NCI-H1105 (cell line): ENCODE measurements at regions not wholly inside any gene's neighbourhood (a gene's known extent, or its start where the extent isn't known, plus 50 kb on each side); places are given as distances from the start of the nearest gene placed in this dataset.
"Not testable (repeated sequence)": the region's sequence is repeated elsewhere in the genome, so short reads cannot be mapped to it uniquely, and the experiment has no call there.

Source experiments
- DNase-seq: peaks from one replicate; lab custom pipeline; 2025; lab: John Stamatoyannopoulos, UW

DNA sequence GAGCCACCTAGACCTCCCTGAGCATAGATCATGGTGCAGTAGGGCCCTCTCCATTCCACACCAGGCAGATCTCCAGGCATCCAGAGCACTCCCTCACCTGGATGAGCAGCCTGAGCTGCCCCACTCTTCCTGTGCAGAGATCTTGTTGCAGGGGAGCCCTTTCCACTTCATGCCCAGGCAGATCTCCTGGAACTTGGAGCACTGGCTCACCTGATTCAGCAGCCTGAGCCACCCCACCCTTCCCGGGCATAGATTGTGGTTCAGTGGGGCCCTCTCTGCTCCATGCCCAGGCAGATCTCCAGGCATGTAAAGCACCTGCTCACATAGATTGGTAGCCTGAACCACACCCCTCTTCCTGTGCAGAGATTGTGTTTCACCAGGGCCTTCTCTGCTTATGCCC lies 78.0 kb downstream of the SEC16B start:
- DNase-seq = no peak

DNA sequence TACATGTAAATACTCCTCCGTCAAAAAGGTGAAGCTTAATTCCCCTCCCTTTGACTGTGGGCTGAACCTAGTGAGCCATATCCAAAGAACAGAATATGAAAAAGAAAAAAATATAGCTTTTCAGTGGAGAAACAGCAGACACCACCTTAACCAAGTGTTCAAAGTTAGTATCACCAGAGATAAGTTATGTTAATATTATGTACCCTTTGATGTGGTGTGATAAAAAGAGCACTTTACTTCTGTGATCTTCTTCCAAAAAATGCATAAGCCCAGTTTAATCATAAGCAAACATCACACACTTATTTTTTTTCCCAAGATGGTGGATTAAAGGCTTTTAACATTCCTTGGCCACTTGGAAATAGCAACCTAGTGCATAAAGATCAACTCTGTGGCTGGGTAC lies 79.4 kb downstream of the SEC16B start:
- DNase-seq = no peak

DNA sequence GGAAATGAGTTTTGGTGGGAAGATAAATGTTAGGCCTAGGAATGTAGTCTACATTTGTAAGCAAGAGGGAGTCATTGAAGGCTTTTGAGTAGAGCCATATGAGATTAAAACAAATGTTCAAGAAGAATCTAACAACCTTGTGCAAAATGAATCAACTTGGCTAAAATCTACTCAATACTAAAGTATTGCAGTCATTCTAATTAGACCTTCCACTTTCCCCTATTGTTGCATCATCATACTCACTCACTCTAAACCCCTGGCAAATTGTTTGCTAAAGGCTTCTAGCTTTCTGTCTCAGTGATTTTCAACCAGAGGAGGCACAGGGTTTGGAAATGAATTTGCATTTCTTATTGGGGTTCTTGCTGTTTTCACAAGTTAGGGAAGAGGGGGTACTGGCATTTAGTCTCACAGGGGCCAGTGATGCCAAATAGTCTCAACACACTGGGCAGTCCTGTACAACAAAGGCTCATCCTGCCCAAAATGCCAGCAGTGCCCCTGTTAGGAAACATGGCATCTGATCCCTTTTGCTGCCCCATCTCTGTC lies 85.3 kb downstream of the SEC16B start:
- DNase-seq = no peak

DNA sequence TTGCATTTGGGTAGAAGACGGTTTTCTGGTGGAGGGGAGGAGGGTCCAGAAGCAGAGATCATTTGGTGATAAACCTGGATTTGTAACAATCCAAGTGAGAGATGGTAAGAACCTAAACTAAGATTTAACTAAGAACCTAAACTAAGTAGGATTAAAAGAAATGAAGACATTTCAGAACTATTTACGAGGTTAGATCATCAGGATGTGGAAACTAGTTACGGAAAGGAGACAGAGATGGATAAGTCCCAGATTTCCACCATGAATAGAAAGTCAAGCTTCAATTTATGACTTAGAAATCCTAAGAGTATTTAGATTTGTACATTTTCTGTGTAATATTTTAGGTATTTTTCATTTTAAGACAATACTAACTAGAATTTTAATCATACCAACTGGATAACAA lies 86.3 kb downstream of the SEC16B start:
- no peak for DNase-seq

DNA sequence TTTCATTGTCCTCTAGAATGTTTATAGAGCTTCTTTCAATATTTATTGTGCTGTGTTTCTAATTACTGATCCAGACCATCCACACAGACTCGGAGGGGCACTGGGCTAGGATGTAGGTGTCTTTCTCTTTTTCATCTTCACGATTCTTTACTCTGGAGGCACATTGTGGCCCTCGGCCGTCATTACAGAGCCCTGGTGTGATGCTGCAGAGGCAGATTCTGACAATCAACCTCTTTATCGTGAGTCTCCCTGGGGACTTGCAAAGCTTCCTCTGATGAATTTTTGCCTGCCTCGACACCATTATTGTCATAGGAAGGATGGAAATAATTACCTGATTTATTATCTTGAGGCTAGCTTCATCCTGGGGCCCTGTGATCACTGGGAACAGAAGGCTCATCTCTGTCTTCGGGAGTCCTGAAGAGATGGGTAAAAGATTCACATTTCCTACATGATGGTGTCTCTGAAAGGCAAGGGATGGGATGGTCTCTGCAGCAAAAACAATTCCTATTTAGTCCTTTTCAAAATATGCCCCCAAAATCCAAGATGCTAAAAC lies 89.4 kb downstream of the SEC16B start:
- no peak for DNase-seq

DNA sequence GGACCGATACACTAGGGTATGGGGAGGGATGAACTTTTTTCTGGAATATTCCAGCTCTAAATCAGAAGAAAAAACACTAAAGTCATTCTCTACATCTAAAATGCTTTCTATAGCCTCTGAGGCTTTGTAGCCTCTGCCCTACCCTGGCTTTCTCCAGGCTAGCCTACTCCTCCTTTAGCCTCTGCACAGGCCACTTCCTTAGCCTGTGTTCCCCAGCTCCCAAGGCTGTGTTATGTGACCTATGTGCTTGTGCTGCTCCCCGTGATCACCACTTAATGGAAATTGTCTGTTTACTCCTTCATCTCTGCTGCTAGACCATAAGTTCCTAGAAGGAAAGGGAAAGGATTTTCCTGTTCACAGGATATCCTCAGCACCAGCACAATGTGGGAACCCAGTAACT lies 92.8 kb downstream of the SEC16B start:
- no peak for DNase-seq

DNA sequence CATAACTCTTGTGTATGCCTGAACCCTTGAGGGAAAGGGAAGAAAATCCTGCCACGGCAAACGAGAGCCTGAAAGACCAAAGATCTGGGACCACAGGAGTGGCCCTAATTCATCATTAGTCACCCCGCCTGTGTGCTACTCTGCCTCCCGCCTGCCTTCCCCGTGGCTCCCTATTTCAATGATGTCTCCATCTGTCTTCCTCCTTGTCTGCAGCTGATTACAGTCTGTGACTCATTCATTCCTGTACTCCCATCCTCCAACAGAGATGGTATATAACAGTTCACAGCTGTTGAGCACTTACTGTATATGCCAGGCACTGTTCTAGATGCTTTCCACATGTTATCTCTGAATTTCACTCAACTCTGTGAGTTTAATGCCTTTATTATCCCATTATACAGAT lies 96.6 kb downstream of the SEC16B start:
- DNase-seq = no peak

DNA sequence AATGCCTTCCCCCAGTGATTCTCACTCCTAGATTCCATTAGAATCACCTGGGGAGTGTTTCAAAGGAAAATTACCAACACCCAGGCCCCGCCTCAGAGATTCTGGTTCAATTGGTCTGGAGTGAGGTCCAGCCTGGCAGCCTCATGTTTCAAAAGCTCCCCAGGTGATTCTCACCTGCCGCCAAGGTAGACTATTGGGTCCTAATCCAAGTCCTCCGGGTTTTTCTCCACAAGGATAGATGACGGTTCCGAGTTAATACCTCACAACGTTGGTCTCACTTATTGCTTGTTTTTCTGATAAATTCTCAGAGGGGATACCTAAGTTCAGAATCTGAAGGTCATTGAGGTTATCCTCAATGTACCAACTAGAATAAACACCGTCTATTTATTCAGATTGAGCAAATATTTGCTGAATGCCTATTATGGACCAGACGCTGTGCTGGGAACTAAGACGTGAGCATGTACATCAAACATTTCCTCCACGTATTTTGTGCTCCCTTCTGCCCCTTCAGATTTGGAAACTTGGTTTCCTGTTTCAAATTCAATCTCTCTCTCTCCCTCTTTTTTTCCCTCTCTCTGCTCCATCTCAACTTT lies 97.5 kb downstream of the SEC16B start:
- no peak for DNase-seq

DNA sequence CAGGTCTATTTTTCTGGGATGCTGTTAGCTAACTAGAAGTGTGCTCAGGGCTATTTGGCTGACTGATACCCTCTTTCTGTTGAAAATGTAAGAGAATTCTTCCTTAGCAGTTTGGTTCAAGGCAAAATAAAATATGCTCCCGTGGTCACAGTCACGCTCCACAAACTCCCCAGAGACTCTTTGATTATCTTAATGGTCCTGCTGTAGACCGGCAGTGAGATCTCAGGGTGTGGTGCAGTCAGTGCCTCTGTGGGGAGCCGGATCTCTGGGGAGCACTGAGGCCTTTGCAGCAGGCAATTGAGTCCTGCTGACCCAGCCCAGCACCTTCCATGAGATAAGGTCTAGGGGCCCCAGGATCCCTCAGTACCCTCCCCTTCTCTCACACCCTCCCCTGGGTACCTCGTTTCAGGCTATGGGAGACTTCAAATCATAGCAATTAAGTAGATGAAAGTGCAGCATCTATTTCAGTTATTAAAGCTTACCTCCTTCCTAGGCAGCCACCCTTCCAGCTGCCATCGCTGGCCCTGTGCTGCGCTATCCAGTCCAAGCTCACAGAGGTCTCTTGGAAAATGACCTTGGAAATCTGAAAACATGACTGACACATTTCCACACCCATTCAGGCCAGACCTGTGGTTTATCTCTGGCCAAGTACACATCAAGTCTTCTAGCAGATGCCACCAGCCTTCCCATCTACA lies 98.1 kb downstream of the SEC16B start:
- no peak for DNase-seq

DNA sequence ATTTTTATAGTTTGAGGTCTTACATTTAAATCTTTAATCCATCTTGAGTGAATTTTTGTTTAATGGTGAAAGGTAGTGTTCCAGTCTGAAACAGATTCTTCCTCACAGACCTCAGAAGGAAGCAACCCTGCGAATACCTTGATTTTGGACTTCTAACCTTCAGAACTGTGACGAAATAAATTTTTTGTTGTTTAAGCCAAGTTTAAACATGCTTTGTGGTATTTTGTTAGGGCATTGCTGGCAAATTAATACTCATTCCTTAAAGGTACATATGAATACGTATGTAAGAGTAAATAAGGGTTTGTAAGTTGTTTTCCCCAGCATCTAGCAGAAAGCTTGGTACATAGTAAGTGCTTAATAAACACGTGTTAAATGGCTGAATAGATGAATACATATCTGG lies 100.3 kb downstream of the SEC16B start:
- DNase-seq = no peak

DNA sequence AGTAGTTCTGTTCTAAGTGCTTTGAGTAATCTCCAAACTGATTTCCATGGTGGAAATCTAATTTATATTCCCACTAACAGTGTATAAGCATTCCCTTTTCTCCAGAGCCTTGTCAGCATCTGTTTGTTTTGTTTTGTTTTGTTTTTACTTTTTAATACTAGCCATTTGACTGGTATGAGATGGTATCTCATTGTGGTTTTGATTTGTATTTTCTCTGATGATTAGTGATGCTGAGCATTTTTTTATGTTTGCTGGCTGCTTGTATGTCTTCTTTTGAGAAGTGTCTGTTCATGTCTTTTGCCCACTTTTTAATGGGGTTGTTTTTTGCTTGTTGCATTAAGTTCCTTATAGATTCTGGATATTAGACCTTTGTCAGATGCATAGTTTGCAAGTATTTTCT lies 100.8 kb downstream of the SEC16B start:
- not testable (repeated sequence) for DNase-seq

DNA sequence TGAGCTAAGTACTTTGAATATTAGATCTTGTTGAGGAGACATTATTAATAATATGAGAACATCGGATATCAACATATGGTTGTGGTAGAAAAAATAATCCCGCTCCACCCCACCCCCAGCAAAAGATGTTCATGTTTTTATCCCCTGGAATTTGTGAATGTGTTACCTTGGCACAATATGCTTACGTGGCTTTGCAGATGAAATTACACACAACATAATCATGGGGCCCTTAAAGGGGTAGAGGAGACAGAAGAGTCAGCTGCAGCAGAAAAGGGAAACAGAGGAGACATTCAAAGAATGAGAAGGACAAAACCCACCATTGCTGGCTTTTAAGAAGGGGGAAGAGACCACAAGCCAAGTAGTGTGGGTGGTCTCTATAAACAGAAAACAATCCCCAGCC lies 104.1 kb downstream of the SEC16B start:
- DNase-seq = no peak

DNA sequence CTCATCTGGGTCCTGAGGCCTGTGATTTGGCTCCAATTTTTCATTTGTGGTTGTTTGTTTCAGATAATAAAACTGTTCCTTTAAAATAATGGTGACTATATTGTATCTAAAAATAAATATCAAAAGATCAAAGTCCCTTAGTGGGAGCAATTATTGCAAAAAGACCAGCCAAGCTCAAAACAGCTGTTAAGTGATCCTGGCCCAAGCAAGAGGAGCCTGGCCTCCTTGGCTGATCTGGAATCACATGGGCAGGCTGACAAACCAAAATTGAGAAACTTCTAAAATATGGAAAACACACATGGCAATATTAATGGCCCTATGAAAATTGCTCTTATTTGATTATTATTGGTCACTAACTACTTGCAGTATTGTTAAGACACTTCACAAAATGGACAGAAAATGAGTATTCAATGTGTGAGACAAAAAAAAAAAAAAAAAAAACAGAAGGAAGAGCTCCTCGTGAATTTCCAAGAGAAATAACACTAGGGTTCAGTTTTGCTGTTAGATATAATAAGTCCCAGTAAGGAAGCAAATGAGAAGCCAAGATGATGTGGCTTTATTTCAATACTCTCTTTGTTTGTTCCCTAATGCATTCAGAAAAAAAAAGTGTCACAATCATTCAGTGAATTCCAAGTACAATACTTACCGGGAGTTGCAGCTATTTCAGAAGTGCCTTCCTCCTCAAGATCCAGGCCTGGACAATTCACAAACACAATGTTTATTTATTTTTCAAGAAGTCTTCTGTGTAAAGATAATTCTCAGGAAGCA lies 105.1 kb downstream of the SEC16B start:
- DNase-seq = no peak

DNA sequence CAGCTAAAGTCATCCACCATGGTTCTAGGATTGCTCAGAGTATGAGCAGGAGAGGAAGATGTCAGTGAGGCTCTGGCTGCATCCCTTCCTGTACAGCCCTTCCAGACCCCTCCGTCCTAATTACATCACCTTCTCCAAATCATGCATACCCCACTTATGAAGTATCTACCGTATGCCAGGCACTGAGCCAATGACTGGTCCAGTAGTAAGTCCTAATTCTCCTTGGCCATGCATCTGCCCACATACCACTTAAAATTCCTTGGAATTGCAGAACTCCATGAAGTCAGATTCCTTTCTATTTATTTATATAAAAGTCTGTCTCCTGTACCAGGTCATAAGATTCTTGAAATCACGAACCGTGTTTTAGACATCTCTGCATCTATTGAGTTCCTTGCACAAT lies 106.1 kb downstream of the SEC16B start:
- DNase-seq = no peak

DNA sequence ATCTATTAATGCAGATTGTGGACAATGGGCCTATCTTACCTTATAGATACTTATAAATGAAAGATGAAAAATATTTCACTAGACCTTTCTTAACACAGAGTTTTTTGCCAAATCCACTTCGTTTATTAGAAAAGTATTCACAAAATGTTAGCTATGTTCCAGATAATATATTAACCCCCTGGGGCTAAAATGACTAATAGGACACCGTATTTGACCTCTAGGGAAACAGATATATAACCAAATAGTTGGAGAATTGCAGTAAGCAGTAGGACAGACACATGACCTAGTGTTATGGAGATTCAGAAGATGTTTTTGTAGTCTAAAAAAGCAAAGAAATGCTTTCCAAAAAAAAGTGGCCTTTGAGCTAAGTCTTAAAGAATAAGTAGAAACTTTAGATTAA lies 106.9 kb downstream of the SEC16B start:
- no peak for DNase-seq

DNA sequence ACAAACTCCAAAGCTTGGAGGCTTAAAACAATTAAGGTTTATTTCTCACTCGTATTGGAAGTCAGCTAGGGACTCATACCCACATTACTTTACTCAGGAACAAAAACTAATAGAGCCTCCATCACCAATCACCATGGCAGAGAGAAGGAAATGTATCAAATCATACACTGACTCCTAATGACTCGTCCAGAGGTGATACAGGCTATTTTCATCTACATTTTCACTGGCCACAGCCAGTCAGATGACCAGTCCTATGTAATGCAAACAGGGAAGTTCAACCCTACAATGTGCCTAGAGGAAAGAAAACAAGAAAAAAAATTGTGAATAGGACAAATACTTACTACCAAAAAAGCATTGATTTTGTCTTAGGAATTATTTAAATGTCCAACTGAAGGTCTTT lies 110.3 kb downstream of the SEC16B start:
- no peak for DNase-seq

DNA sequence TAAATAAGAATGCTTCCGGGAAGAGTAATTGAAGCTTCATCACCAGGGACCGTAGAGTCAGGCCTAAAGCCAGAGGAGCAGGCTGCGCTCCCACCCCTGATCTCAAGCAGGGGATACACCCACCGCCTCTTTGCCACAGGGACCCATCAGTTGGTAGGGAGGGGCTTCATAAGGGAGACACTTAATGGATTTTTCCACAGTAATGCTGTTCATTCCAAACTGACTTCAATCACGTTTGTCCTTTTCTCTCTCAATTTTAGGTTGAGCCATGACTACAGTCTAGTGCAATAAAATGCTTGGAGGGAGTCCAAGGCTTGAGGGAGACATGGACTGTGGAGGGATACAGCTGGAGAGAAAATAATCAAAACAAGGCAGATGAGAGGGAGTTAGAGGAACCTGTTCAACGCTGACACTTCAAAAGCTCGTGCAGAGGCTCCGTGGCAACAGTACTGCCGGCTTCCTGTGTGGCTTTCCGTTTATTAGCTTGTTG lies 111.5 kb downstream of the SEC16B start:
- DNase-seq = peak; percentile 86

DNA sequence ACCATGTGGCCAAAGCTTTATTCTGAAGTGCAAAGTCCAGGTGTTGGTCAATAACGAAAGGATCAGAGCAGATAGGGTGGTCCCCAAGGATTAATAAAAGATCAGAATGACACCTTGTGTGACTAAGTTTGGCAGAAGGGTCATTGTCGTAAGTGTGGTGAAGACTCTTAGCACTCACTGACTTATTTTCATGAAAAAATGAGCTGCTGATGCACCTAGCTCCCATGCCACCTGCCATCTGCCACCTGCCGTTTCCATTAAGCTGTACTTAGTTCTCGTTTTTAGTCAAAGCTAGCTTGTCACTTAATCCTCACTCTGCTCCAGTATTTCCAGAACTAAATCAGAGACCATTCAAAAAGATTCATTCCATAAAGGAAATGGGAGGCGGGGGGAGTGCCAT lies 112.6 kb downstream of the SEC16B start:
- DNase-seq = peak; percentile 64

DNA sequence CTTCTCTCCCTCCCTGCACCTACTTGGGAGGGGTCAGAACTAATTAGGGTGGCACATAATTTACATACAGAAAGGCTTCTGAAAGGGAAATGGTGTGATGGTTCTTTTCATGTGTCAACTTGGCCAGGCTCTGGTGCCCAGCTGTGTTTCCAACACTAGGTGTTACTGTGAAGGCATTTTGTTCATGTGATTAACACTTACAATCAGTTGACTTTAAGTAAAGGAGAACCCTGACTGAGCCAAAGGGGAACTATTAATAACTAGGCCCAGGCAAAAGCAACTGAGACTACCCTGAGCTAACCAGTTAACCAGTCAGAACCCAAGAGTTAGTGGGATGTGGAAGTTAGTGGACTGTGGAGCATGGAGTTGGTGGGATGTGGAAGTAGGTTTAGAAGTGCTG lies 114.9 kb downstream of the SEC16B start:
- no peak for DNase-seq

DNA sequence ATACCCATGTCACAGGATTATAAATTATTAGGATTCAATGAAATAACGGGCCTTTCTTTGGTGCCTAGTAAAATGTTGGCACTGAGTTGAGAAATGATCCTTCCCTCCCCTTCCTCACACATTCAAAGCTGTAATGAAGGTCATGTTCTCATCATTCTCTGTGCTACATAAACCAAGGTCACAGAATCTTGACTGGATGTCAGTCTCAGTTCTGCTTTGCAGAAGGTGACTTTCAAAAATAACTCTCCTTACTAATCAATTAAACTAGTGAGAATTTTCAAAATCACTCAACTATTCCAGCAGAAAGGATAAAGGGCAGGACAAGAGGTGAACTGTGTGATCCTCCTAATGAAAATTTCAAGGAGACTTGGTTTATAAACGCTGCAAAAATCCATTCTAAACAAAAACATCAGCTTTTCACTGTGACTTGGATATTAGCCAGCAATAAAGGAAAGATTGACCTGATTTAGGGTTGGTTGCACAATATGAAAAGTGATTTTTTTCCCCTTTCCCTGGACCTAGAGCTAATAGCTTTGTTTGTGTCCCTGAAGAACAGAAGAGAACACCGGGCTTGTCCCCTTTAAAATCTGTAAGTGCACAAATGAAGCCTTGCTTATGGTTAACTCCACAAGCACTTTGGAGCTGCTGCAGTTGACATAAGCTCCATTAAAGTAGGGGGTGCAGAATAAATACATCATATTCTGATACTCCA lies 120.1 kb downstream of the SEC16B start:
- no peak for DNase-seq

DNA sequence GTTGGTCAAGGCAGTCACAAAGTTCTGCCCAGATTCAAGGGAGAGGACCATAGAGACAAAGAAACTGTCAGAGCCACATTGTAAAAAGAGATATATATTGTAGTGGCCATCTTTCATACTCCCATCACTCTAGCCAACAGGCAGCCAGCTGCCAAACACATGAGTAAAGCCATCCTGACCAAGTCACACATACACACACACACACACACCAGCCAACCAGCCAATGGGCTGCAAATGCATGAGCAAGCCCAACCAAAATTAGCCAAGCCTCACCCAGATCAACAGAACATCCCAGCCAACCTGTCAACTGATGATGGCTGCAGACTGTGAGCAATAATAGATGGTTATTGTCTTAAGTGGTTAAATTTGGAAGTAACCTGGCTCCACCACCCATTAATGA lies 120.7 kb downstream of the SEC16B start:
- peak; percentile 17 for DNase-seq

DNA sequence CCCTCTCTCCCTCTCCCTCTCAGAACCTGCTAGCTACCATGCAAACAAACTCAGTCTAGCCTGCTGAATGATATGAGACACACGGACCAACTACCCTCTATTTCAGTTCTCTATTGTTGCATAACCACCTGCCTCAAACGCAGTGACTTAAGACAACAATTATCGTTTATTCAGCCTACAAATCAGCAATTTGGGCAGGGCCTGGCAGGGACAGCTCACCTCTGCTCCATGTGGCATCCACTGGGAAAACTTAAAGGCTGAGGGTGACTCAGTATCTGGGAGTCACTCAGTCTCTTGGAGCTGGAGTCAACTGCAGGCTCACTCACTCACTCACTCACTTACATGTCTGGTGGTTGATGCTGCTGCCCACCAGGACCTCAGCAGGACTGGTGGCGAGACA lies 121.3 kb downstream of the SEC16B start:
- no peak for DNase-seq
